Astrocyte (in vitro differentiated cells and primary cell): ENCODE measurements at regions not wholly inside any gene's neighbourhood (a gene's known extent, or its start where the extent isn't known, plus 50 kb on each side); places are given as distances from the start of the nearest gene placed in this dataset.
A peak's percentile ranks its signal among the peaks of the same experiment; 100 is the strongest.

Source experiments
- DNase-seq: peaks from one replicate; pipeline ENCODE4 v3.0.0-alpha.2; 2010; ENCODE audit warnings: low read depth
- FAIRE-seq: peaks from 2 replicates; lab custom pipeline; 2011; peaks lifted over from hg19 to GRCh38; lab: Jason Lieb, UNC
- H2AFZ ChIP-seq: 2 replicates; pipeline ENCODE4 v1.6.0; 2012; ENCODE audit warnings: low read depth, low read length, inconsistent platforms
- H3K27ac ChIP-seq: 2 replicates; pipeline ENCODE4 v1.5.1; 2011; ENCODE audit warnings: low read depth, low read length, inconsistent platforms
- H3K27me3 ChIP-seq: 2 replicates; pipeline ENCODE4 v1.6.0; 2011; ENCODE audit warnings: low read length, inconsistent platforms; ENCODE audit not compliant: insufficient read depth
- H3K36me3 ChIP-seq: 2 replicates; pipeline ENCODE4 v1.5.1; 2011; ENCODE audit warnings: low read length, inconsistent platforms; ENCODE audit not compliant: insufficient read depth
- H3K4me1 ChIP-seq: 2 replicates; pipeline ENCODE4 v1.5.1; 2011; ENCODE audit warnings: low read length, inconsistent platforms; ENCODE audit not compliant: insufficient read depth
- H3K4me2 ChIP-seq: 2 replicates; pipeline ENCODE4 v1.6.0; 2012; ENCODE audit warnings: low read length, inconsistent platforms
- H3K4me3 ChIP-seq: 2 replicates; pipeline ENCODE4 v1.5.1; 2011; ENCODE audit warnings: low read depth, mild to moderate bottlenecking, low read length, inconsistent platforms; ENCODE audit not compliant: insufficient read depth
- H3K79me2 ChIP-seq: 2 replicates; pipeline ENCODE4 v1.6.0; 2012; ENCODE audit warnings: mild to moderate bottlenecking, low read length, inconsistent platforms; ENCODE audit not compliant: insufficient read depth
- H3K9ac ChIP-seq: 2 replicates; pipeline ENCODE4 v1.6.0; 2012; ENCODE audit warnings: mild to moderate bottlenecking, low read length, inconsistent platforms
- H3K9me3 ChIP-seq: 2 replicates; pipeline ENCODE4 v1.5.1; 2012; ENCODE audit warnings: low read depth, mild to moderate bottlenecking, low read length, inconsistent platforms; ENCODE audit not compliant: insufficient read depth
- H4K20me1 ChIP-seq: 2 replicates; pipeline ENCODE4 v1.6.0; 2012; ENCODE audit warnings: low read length, inconsistent platforms; ENCODE audit not compliant: insufficient read depth
- H3K27ac Mint-ChIP-seq: one replicate; pipeline ENCODE4 v1.8.0; 2021; ENCODE audit warnings: mild to moderate bottlenecking, mixed read lengths; ENCODE audit not compliant: unreplicated experiment
- H3K27me3 Mint-ChIP-seq: one replicate; pipeline ENCODE4 v1.8.0; 2021; ENCODE audit warnings: low read depth, mixed read lengths; ENCODE audit not compliant: unreplicated experiment
- H3K36me3 Mint-ChIP-seq: one replicate; pipeline ENCODE4 v1.8.0; 2021; ENCODE audit warnings: low read depth, mixed read lengths; ENCODE audit not compliant: unreplicated experiment
- H3K4me1 Mint-ChIP-seq: one replicate; pipeline ENCODE4 v1.8.0; 2021; ENCODE audit warnings: low read depth, mixed read lengths; ENCODE audit not compliant: unreplicated experiment
- H3K4me3 Mint-ChIP-seq: one replicate; pipeline ENCODE4 v1.8.0; 2021; ENCODE audit warnings: mild to moderate bottlenecking, moderate library complexity, mixed read lengths; ENCODE audit not compliant: unreplicated experiment
- H3K9me3 Mint-ChIP-seq: one replicate; pipeline ENCODE4 v1.8.0; 2021; ENCODE audit warnings: mild to moderate bottlenecking, mixed read lengths; ENCODE audit not compliant: unreplicated experiment
- EZH2 ChIP-seq: IDR thresholded peaks from 2 replicates; pipeline ENCODE4 v1.6.1; 2012; ENCODE audit warnings: mild to moderate bottlenecking, low read length, inconsistent platforms; ENCODE audit not compliant: insufficient read depth
- TF ChIP-seq, protein P1 (sequence below): IDR thresholded peaks from 2 replicates; pipeline ENCODE4 v1.5.1; 2011; ENCODE audit warnings: low read depth, mild to moderate bottlenecking, inconsistent platforms, low read length, moderate library complexity; ENCODE audit not compliant: insufficient read depth

DNA sequence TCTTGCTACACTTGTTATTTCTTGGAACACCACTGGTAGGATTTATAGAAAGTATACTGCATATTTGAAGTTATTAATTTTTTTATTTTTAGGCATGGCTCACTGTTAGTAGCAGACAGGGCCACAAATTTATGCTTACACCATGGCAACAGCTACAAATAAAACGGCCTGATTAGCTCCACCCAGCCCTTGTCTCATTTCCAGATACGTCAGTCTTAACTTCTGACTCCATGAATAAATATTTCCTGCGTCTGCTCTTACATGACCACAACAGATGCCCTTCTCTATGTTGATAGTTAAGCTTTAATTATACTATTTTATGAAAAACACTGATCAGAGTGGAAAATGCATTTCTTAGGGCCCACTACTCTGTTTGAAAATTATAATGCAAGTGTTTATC is 62.3 kb upstream of the CPOX start:
- no peak for FAIRE-seq
- Histone ChIP-seq H3K79me2 (no peaks in the 10 kb centered on the region), H3K4me2 (no peak overlapping the region), H3K36me3 (no peaks in the 10 kb centered on the region), H4K20me1 (no peaks in the 10 kb centered on the region), H3K27ac (no peak overlapping the region), H3K27me3 (peaks cover 9% of the 10 kb centered on the region), H3K9me3 (no peaks in the 10 kb centered on the region), H3K4me1 (no peaks in the 10 kb centered on the region), H3K4me3 (no peak overlapping the region), H2AFZ (no peak overlapping the region), H3K9ac (no peak overlapping the region)
- no peak for TF ChIP-seq EZH2
- TF ChIP-seq, protein P1, sequence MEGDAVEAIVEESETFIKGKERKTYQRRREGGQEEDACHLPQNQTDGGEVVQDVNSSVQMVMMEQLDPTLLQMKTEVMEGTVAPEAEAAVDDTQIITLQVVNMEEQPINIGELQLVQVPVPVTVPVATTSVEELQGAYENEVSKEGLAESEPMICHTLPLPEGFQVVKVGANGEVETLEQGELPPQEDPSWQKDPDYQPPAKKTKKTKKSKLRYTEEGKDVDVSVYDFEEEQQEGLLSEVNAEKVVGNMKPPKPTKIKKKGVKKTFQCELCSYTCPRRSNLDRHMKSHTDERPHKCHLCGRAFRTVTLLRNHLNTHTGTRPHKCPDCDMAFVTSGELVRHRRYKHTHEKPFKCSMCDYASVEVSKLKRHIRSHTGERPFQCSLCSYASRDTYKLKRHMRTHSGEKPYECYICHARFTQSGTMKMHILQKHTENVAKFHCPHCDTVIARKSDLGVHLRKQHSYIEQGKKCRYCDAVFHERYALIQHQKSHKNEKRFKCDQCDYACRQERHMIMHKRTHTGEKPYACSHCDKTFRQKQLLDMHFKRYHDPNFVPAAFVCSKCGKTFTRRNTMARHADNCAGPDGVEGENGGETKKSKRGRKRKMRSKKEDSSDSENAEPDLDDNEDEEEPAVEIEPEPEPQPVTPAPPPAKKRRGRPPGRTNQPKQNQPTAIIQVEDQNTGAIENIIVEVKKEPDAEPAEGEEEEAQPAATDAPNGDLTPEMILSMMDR, result no peak
- peak; percentile 60 for DNase-seq
- Mint-ChIP-seq H3K27ac (no peak overlapping the region), H3K4me1 (no peaks in the 10 kb centered on the region), H3K27me3 (peaks cover 22% of the 10 kb centered on the region), H3K4me3 (no peak overlapping the region), H3K9me3 (peaks cover 4% of the 10 kb centered on the region), H3K36me3 (no peaks in the 10 kb centered on the region)

DNA sequence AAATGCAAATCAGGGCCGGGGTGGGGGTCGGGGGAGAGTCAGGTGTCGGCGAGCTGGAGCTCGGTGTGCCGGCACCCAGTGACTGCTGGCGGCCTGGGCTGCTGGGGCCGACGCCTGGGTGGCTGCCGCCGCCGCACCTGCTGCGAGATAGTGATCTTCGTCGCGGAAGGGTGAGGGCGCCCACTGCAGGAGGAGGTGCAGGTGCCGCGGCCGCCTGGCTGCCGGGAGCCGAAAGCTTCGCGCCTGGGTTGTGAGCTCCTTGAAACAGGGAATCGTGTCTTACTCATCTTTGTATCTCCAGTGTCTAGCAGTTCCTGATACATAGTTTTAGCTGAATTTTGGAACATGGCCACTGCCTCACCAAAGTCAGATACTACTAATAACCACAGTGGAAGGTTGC is 64.0 kb upstream of the CPOX start:
- Mint-ChIP-seq H3K4me1 (no peaks in the 10 kb centered on the region), H3K4me3 (no peak overlapping the region), H3K27ac (no peak overlapping the region), H3K36me3 (no peaks in the 10 kb centered on the region), H3K27me3 (peaks cover 22% of the 10 kb centered on the region), H3K9me3 (peaks cover 4% of the 10 kb centered on the region)
- H3K36me3 ChIP-seq, result no peaks in the 10 kb centered on the region
- no peak overlapping the region for H3K27ac ChIP-seq
- H4K20me1 ChIP-seq, result no peaks in the 10 kb centered on the region
- no peaks in the 10 kb centered on the region for H3K4me1 ChIP-seq
- TF ChIP-seq, protein P1, result no peak
- TF ChIP-seq EZH2, result no peak
- no peaks in the 10 kb centered on the region for H3K79me2 ChIP-seq
- DNase-seq (no peak), FAIRE-seq (no peak)
- peak overlapping the region; percentile 29 for H2AFZ ChIP-seq
- no peaks in the 10 kb centered on the region for H3K9me3 ChIP-seq
- H3K9ac ChIP-seq, result no peak overlapping the region
- no peak overlapping the region for H3K4me3 ChIP-seq
- peaks cover 9% of the 10 kb centered on the region for H3K27me3 ChIP-seq
- no peak overlapping the region for H3K4me2 ChIP-seq

GRCh38 chr3:98662699-98663098 is 69.3 kb upstream of the CPOX start:
- H3K4me1 Mint-ChIP-seq, result no peaks in the 10 kb centered on the region
- peaks cover 5% of the 10 kb centered on the region for H3K27me3 ChIP-seq
- FAIRE-seq, result no peak

More at GRCh38 chr3:98662699-98663098, 69.3 kb upstream of the CPOX start:
- Histone ChIP-seq H3K36me3 (no peaks in the 10 kb centered on the region), H3K27ac (no peak overlapping the region), H3K9me3 (no peaks in the 10 kb centered on the region), H2AFZ (no peak overlapping the region), H3K4me1 (no peaks in the 10 kb centered on the region), H3K79me2 (no peaks in the 10 kb centered on the region), H3K4me2 (no peak overlapping the region), H4K20me1 (no peaks in the 10 kb centered on the region), H3K4me3 (no peak overlapping the region), H3K9ac (no peak overlapping the region)
- Mint-ChIP-seq H3K27me3 (peaks cover 17% of the 10 kb centered on the region), H3K27ac (no peak overlapping the region), H3K9me3 (peaks cover 4% of the 10 kb centered on the region), H3K4me3 (no peak overlapping the region), H3K36me3 (no peaks in the 10 kb centered on the region)
- DNase-seq, result no peak
- TF ChIP-seq EZH2, result no peak
- TF ChIP-seq, protein P1, result no peak
